ENCODE measurements at regions not wholly inside any gene's neighbourhood (a gene's known extent, or its start where the extent isn't known, plus 50 kb on each side); places are given as distances from the start of the nearest gene placed in this dataset.
A peak's percentile ranks its signal among the peaks of the same experiment; 100 is the strongest.

- CTCF ChIA-PET = interaction anchor here (0.8 kb wide), 1 partner anchor 375 kb away, joined by 3 read pairs; no protein-coding TSS in a partner anchor
These were observed 52.1 kb upstream of the FSTL4 start for GRCh38 chr5:133664422-133664821.

GRCh38 chr5:133663397-133664054 is 51.2 kb upstream of the FSTL4 start:
- Mint-ChIP-seq H3K4me1 (no peaks in the 10 kb centered on the region), H3K27me3 (peaks cover 41% of the 10 kb centered on the region), H3K36me3 (no peaks in the 10 kb centered on the region), H3K4me3 (no peak overlapping the region), H3K9me3 (ENCODE audit: low read depth) (no peaks in the 10 kb centered on the region), H3K27ac (no peak overlapping the region)
- CTCF ChIA-PET = interaction anchor here (0.8 kb wide), 1 partner anchor 376 kb away, joined by 3 read pairs; no protein-coding TSS in a partner anchor
- DNase-seq (peak; percentile 38), ATAC-seq (no peak)

More at GRCh38 chr5:133664422-133664821, 52.1 kb upstream of the FSTL4 start:
- H3K4me3 Mint-ChIP-seq = no peak overlapping the region
- no peak overlapping the region for H3K27ac Mint-ChIP-seq
- no peak for ATAC-seq
- no peaks in the 10 kb centered on the region for H3K4me1 Mint-ChIP-seq
- H3K36me3 Mint-ChIP-seq = no peaks in the 10 kb centered on the region
- no peaks in the 10 kb centered on the region for H3K9me3 Mint-ChIP-seq (ENCODE audit: low read depth)
- peak; percentile 9 for DNase-seq
- peaks cover 38% of the 10 kb centered on the region for H3K27me3 Mint-ChIP-seq

- Mint-ChIP-seq H3K36me3 (no peaks in the 10 kb centered on the region), H3K4me1 (no peaks in the 10 kb centered on the region), H3K27me3 (peaks cover 38% of the 10 kb centered on the region), H3K27ac (no peak overlapping the region), H3K4me3 (no peak overlapping the region), H3K9me3 (ENCODE audit: low read depth) (no peaks in the 10 kb centered on the region)
- DNase-seq (peak; percentile 22), ATAC-seq (no peak)
- CTCF ChIA-PET = no interaction called here
These were observed 50.2 kb upstream of the FSTL4 start for GRCh38 chr5:133662578-133662977.

All from activated CD8-positive, alpha-beta memory T cell treated with anti-CD3 and anti-CD28 coated beads, Interleukin-2, amount 10 ng/mL, durations not matched to agents 7 days and 5 days (primary cell).